ENCODE measurements at regions not wholly inside any gene's neighbourhood (a gene's known extent, or its start where the extent isn't known, plus 50 kb on each side); places are given as distances from the start of the nearest gene placed in this dataset.

DNA sequence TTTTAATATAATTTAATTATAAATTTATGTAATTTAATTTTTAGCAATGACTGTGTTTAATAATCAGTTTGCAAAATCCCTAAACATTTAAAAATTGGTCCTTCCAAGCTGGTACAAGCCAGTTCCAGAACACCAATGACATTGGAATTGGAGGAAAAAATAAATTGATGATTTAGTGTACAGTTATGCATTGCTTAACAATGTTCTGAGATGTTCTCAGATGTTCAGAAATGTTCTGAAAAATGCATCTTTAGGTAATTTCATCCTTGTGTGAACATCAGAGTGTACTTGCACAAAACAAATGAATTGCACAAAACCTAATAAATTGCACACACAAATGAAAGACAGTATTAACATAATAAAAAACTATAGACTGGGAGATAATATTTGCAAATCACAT, 95.2 kb downstream of the TRIB2 start:
- TF ChIP-seq POLR2A (IDR thresholded peaks at IDR 0.05) (no peak), POLR2AphosphoS5 (IDR thresholded peaks at IDR 0.05) (no peak)
- TF ChIP-seq, protein P1, sequence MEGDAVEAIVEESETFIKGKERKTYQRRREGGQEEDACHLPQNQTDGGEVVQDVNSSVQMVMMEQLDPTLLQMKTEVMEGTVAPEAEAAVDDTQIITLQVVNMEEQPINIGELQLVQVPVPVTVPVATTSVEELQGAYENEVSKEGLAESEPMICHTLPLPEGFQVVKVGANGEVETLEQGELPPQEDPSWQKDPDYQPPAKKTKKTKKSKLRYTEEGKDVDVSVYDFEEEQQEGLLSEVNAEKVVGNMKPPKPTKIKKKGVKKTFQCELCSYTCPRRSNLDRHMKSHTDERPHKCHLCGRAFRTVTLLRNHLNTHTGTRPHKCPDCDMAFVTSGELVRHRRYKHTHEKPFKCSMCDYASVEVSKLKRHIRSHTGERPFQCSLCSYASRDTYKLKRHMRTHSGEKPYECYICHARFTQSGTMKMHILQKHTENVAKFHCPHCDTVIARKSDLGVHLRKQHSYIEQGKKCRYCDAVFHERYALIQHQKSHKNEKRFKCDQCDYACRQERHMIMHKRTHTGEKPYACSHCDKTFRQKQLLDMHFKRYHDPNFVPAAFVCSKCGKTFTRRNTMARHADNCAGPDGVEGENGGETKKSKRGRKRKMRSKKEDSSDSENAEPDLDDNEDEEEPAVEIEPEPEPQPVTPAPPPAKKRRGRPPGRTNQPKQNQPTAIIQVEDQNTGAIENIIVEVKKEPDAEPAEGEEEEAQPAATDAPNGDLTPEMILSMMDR (IDR thresholded peaks at IDR 0.05), result no peak

Measured in suprapubic skin (tissue), 4 donors.